ENCODE measurements at regions not wholly inside any gene's neighbourhood (a gene's known extent, or its start where the extent isn't known, plus 50 kb on each side); places are given as distances from the start of the nearest gene placed in this dataset.

GRCh38 chr18:1412655-1413322 is 508.1 kb downstream of the ADCYAP1 start:
- TF ChIP-seq CTCF (IDR thresholded peaks at IDR 0.05; ENCODE audit: insufficient read depth in 1 of 2, low read depth in 1 of 2, low read length in 1 of 2, severe bottlenecking in 1 of 2, unreplicated experiment in 1 of 2) = no peak
- ChIA-PET POLR2A (no interaction called here), CTCF (no interaction called here)
- no peak overlapping the region for H3K4me3 Mint-ChIP-seq (ENCODE audit: unreplicated experiment)
- H3K9me3 Mint-ChIP-seq (ENCODE audit: unreplicated experiment) = no peaks in the 10 kb centered on the region
- Histone ChIP-seq H3K27me3 (replicated peaks; ENCODE audit: control insufficient read depth, insufficient read depth, low read length) (no peaks in the 10 kb centered on the region), H3K4me1 (no peaks in the 10 kb centered on the region), H3K4me3 (ENCODE audit: low read depth, low read length) (no peak overlapping the region), H3K36me3 (ENCODE audit: control insufficient read depth, insufficient read depth, low read length) (no peaks in the 10 kb centered on the region), H3K9me3 (no peaks in the 10 kb centered on the region)
- BruUV-seq (replicated peaks) = no TSS peak
- no peak overlapping the region for H3K27ac Mint-ChIP-seq (ENCODE audit: unreplicated experiment)
- H3K36me3 Mint-ChIP-seq (ENCODE audit: insufficient read depth, unreplicated experiment) = no peaks in the 10 kb centered on the region
- intact Hi-C loops (cut with micrococcal nuclease; ENCODE audit: unreplicated experiment) = no loop called here
- H3K27me3 Mint-ChIP-seq (ENCODE audit: insufficient read depth, unreplicated experiment) = peaks cover 6% of the 10 kb centered on the region
- no peaks in the 10 kb centered on the region for H3K4me1 Mint-ChIP-seq (ENCODE audit: low read depth, unreplicated experiment)
- DNase-seq = no peak

GRCh38 chr18:1413323-1413675 is 508.6 kb downstream of the ADCYAP1 start:
- peaks cover 6% of the 10 kb centered on the region for H3K27me3 Mint-ChIP-seq (ENCODE audit: insufficient read depth, unreplicated experiment)
- POLR2A ChIA-PET = no interaction called here

GRCh38 chr18:1416074-1416473 is 511.4 kb downstream of the ADCYAP1 start:
- Histone ChIP-seq H3K36me3 (ENCODE audit: control insufficient read depth, insufficient read depth, low read length) (no peaks in the 10 kb centered on the region), H3K27me3 (replicated peaks; ENCODE audit: control insufficient read depth, insufficient read depth, low read length) (no peaks in the 10 kb centered on the region), H3K4me3 (ENCODE audit: low read depth, low read length) (no peak overlapping the region), H3K4me1 (no peaks in the 10 kb centered on the region), H3K9me3 (no peaks in the 10 kb centered on the region)
- DNase-seq = no peak
- POLR2A ChIA-PET = no interaction called here
- BruUV-seq (replicated peaks) = no TSS peak
- H3K9me3 Mint-ChIP-seq (ENCODE audit: unreplicated experiment) = no peaks in the 10 kb centered on the region
- no peaks in the 10 kb centered on the region for H3K36me3 Mint-ChIP-seq (ENCODE audit: insufficient read depth, unreplicated experiment)
- no peaks in the 10 kb centered on the region for H3K4me1 Mint-ChIP-seq (ENCODE audit: low read depth, unreplicated experiment)
- H3K4me3 Mint-ChIP-seq (ENCODE audit: unreplicated experiment) = no peak overlapping the region
- peaks cover under 1% of the 10 kb centered on the region for H3K27me3 Mint-ChIP-seq (ENCODE audit: insufficient read depth, unreplicated experiment)
- CTCF ChIA-PET = no interaction called here
- H3K27ac Mint-ChIP-seq (ENCODE audit: unreplicated experiment) = no peak overlapping the region
- no peak for TF ChIP-seq CTCF (IDR thresholded peaks at IDR 0.05; ENCODE audit: insufficient read depth in 1 of 2, low read depth in 1 of 2, low read length in 1 of 2, severe bottlenecking in 1 of 2, unreplicated experiment in 1 of 2)
- intact Hi-C loops (cut with micrococcal nuclease; ENCODE audit: unreplicated experiment) = no loop called here

More at GRCh38 chr18:1413323-1413675, 508.6 kb downstream of the ADCYAP1 start:
- H3K4me3 ChIP-seq (ENCODE audit: low read depth, low read length) = no peak overlapping the region
- CTCF ChIA-PET = no interaction called here
- Mint-ChIP-seq H3K9me3 (ENCODE audit: unreplicated experiment) (no peaks in the 10 kb centered on the region), H3K36me3 (ENCODE audit: insufficient read depth, unreplicated experiment) (no peaks in the 10 kb centered on the region), H3K4me3 (ENCODE audit: unreplicated experiment) (no peak overlapping the region), H3K27ac (ENCODE audit: unreplicated experiment) (no peak overlapping the region), H3K4me1 (ENCODE audit: low read depth, unreplicated experiment) (no peaks in the 10 kb centered on the region)
- no peaks in the 10 kb centered on the region for H3K27me3 ChIP-seq (replicated peaks; ENCODE audit: control insufficient read depth, insufficient read depth, low read length)
- no peaks in the 10 kb centered on the region for H3K36me3 ChIP-seq (ENCODE audit: control insufficient read depth, insufficient read depth, low read length)
- H3K4me1 ChIP-seq = no peaks in the 10 kb centered on the region
- no peak for DNase-seq
- no TSS peak for BruUV-seq (replicated peaks)
- no peaks in the 10 kb centered on the region for H3K9me3 ChIP-seq
- intact Hi-C loops (cut with micrococcal nuclease; ENCODE audit: unreplicated experiment) = no loop called here
- no peak for TF ChIP-seq CTCF (IDR thresholded peaks at IDR 0.05; ENCODE audit: insufficient read depth in 1 of 2, low read depth in 1 of 2, low read length in 1 of 2, severe bottlenecking in 1 of 2, unreplicated experiment in 1 of 2)

Measured in Caco-2 (cell line).